ENCODE measurements at regions not wholly inside any gene's neighbourhood (a gene's known extent, or its start where the extent isn't known, plus 50 kb on each side); places are given as distances from the start of the nearest gene placed in this dataset.

- no peak for TF ChIP-seq CTCF (IDR thresholded peaks at IDR 0.05; ENCODE audit: low read depth, low read length)
- Histone ChIP-seq H3K4me1 (no peaks in the 10 kb centered on the region), H3K4me3 (ENCODE audit: low read depth, low read length) (no peak overlapping the region)
Measured at GRCh38 chr3:150264561-150265279, 143.4 kb upstream of the TSC22D2 start.

GRCh38 chr3:150261958-150262357 lies 146.1 kb upstream of the TSC22D2 start:
- H3K27me3 ChIP-seq = no peaks in the 10 kb centered on the region
- H3K36me3 ChIP-seq = no peaks in the 10 kb centered on the region
- H3K9me3 ChIP-seq = no peaks in the 10 kb centered on the region
- DNase-seq = no peak
- H3K4me3 ChIP-seq (ENCODE audit: low read depth, low read length) = no peak overlapping the region
- no peak for TF ChIP-seq CTCF (IDR thresholded peaks at IDR 0.05; ENCODE audit: low read depth, low read length)
- H3K4me1 ChIP-seq = no peaks in the 10 kb centered on the region

More at GRCh38 chr3:150264561-150265279, 143.4 kb upstream of the TSC22D2 start:
- no peak for DNase-seq
- Histone ChIP-seq H3K27me3 (no peaks in the 10 kb centered on the region), H3K9me3 (no peaks in the 10 kb centered on the region), H3K36me3 (no peaks in the 10 kb centered on the region)

- no peaks in the 10 kb centered on the region for H3K4me1 ChIP-seq
- H3K36me3 ChIP-seq = no peaks in the 10 kb centered on the region
- no peaks in the 10 kb centered on the region for H3K27me3 ChIP-seq
- no peak overlapping the region for H3K4me3 ChIP-seq (ENCODE audit: low read depth, low read length)
- no peaks in the 10 kb centered on the region for H3K9me3 ChIP-seq
- TF ChIP-seq CTCF (IDR thresholded peaks at IDR 0.05; ENCODE audit: low read depth, low read length) = no peak
- no peak for DNase-seq
Measured at GRCh38 chr3:150261418-150261817, 146.7 kb upstream of the TSC22D2 start.

- no peak for TF ChIP-seq CTCF (IDR thresholded peaks at IDR 0.05; ENCODE audit: low read depth, low read length)
- DNase-seq = no peak
- H3K36me3 ChIP-seq = no peaks in the 10 kb centered on the region
- H3K27me3 ChIP-seq = no peaks in the 10 kb centered on the region
- H3K9me3 ChIP-seq = no peaks in the 10 kb centered on the region
- no peak overlapping the region for H3K4me3 ChIP-seq (ENCODE audit: low read depth, low read length)
- no peaks in the 10 kb centered on the region for H3K4me1 ChIP-seq
Measured at GRCh38 chr3:150260398-150260710, 147.7 kb upstream of the TSC22D2 start.

- Histone ChIP-seq H3K4me1 (no peaks in the 10 kb centered on the region), H3K27me3 (no peaks in the 10 kb centered on the region), H3K9me3 (no peaks in the 10 kb centered on the region), H3K36me3 (no peaks in the 10 kb centered on the region), H3K4me3 (ENCODE audit: low read depth, low read length) (no peak overlapping the region)
- TF ChIP-seq CTCF (IDR thresholded peaks at IDR 0.05; ENCODE audit: low read depth, low read length) = no peak
- no peak for DNase-seq
Measured at GRCh38 chr3:150259526-150260397, 148.3 kb upstream of the TSC22D2 start.

- no peak for TF ChIP-seq CTCF (IDR thresholded peaks at IDR 0.05; ENCODE audit: low read depth, low read length)
- no peaks in the 10 kb centered on the region for H3K36me3 ChIP-seq
- H3K4me1 ChIP-seq = peaks cover 14% of the 10 kb centered on the region; the same call in 1 of the 2 replicates
- no peaks in the 10 kb centered on the region for H3K9me3 ChIP-seq
- no peaks in the 10 kb centered on the region for H3K27me3 ChIP-seq
- no peak for DNase-seq
- no peak overlapping the region for H3K4me3 ChIP-seq (ENCODE audit: low read depth, low read length)
Measured at GRCh38 chr3:150256782-150257181, 151.3 kb upstream of the TSC22D2 start.

Data from BE2C (cell line).